Right lobe of liver (tissue), 4 donors: ENCODE measurements at regions not wholly inside any gene's neighbourhood (a gene's known extent, or its start where the extent isn't known, plus 50 kb on each side); places are given as distances from the start of the nearest gene placed in this dataset.

Experiments used
- POLR2A ChIP-seq: fragments of 450-650 bp; IDR thresholded peaks from one replicate; pipeline ENCODE4 v1.6.1; 2017; ENCODE audit warnings: antibody characterized with exemption, mild to moderate bottlenecking
- TF ChIP-seq, protein P1 (sequence below), 4 donors: fragments of 200-600 bp in 3 of 4; fragments of 450-650 bp in 1 of 4; IDR thresholded peaks; one replicate each; pipeline versions ENCODE4 v1.5.1 to v1.8.0; 2016 to 2022; ENCODE audit warnings: antibody characterized with exemption in 4 of 4, mild to moderate bottlenecking in 2 of 4
- donor health status: DM: no; HTN: no; CAD: no.
- donor health status: DM: no; HTN: no; CAD: no.
- donor health status: DM: no; HTN: yes; CAD: no.

DNA sequence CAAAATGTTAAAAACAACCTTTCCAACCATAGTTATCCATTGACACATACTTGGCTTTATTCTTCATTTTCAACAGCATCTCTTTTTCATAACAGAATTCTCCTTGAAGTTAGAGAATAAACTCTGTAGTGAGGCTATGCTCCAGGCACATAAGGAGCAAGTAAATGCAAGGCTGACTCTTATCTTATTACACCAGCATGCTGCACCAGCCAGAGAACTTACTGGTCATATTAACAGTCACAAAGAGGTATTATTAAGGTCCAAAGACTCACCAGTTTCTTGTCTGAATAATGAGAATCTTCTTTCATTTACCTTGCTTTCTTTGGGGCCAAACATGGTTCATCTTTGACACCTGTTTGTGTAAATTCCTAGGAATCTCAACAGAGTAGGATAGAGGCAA is 71.3 kb upstream of the IVNS1ABP start:
- no peak for TF ChIP-seq POLR2A
- TF ChIP-seq, protein P1, sequence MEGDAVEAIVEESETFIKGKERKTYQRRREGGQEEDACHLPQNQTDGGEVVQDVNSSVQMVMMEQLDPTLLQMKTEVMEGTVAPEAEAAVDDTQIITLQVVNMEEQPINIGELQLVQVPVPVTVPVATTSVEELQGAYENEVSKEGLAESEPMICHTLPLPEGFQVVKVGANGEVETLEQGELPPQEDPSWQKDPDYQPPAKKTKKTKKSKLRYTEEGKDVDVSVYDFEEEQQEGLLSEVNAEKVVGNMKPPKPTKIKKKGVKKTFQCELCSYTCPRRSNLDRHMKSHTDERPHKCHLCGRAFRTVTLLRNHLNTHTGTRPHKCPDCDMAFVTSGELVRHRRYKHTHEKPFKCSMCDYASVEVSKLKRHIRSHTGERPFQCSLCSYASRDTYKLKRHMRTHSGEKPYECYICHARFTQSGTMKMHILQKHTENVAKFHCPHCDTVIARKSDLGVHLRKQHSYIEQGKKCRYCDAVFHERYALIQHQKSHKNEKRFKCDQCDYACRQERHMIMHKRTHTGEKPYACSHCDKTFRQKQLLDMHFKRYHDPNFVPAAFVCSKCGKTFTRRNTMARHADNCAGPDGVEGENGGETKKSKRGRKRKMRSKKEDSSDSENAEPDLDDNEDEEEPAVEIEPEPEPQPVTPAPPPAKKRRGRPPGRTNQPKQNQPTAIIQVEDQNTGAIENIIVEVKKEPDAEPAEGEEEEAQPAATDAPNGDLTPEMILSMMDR (IDR thresholded peaks at IDR 0.05): no peak
